ACHN (cell line): ENCODE measurements at regions not wholly inside any gene's neighbourhood (a gene's known extent, or its start where the extent isn't known, plus 50 kb on each side); places are given as distances from the start of the nearest gene placed in this dataset.

Experiments
- DNase-seq: peaks from one replicate; pipeline ENCODE4 v3.0.0-alpha.2; 2015
- in situ Hi-C: cut with HindIII; loops from 2 replicates; pipeline ENCODE4 v1.10.0; 2017; ENCODE audit warnings: low sequenced_read_pairs, low pct_ligation_motif_present, low pct_unique_long_range_greater_than_20kb

- DNase-seq: no peak
- in situ Hi-C loops: no loop called here
Measured at GRCh38 chr11:103696123-103696522, 340.3 kb upstream of the DDI1 start.

GRCh38 chr11:103699216-103699615 is 337.2 kb upstream of the DDI1 start:
- in situ Hi-C loops: no loop called here
- no peak for DNase-seq

DNA sequence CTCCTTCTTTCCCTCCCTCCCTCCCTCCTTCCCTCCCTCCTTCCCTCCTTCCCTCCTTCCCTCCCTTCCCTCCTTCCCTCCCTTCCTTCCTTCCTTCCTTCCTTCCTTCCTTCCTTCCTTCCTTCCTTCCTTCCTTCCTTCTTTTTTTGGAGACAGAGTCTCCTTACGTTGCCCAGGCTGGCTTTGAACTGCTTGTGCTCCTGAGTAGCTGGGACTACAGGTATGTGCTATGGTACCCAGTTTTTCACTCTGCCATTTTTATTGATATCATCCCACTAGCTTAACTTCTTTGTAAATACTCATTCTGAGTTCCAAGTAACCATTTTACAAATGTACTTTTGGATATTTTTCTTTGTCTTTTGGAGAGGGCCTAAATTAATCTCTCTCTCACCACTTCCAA is 336.8 kb upstream of the DDI1 start:
- in situ Hi-C loops: no loop called here
- DNase-seq: no peak

GRCh38 chr11:103700622-103701021 is 335.8 kb upstream of the DDI1 start:
- DNase-seq: no peak
- in situ Hi-C loops: no loop called here

- no peak for DNase-seq
- in situ Hi-C loops: no loop called here
Measured at GRCh38 chr11:103703437-103703836, 333.0 kb upstream of the DDI1 start.

GRCh38 chr11:103703954-103704353 is 332.5 kb upstream of the DDI1 start:
- no peak for DNase-seq
- in situ Hi-C loops: no loop called here

DNA sequence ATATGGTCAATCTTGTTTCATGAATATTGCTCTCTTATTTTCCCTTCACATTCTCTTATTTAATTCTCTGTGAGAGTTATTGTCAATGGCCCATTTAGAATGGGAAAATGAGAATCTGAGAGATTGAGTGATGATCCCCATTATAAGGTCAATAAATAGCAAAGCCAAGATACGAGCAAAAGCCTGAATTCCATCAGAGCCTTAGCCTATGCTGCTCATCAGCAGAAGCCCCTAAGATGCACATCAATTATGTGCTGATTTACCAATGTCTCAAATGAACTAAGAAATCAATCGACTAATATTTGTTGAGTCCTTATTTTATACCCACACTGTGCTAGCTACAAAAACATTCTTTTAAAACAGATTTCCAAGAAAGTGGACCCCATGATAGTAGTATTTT is 330.8 kb upstream of the DDI1 start:
- no peak for DNase-seq
- in situ Hi-C loops: no loop called here

DNA sequence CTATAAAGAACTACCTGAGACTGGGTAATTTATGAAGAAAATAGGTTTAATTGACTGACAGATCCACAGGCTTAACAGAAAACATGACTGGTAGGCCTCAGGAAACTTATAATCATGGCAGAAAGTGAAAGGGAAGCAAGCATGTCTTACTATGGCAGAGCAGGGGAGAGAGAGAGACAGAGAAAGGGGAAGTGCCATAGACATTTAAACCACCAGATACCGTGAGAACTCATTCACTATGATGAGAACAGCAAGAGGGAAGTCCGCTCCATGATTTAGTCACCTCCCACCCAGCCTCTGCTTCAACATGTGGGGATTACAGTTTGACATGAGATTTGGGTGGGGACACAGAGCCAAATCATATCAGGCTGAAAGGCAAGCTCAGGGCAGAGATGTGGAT is 327.1 kb upstream of the DDI1 start:
- DNase-seq: no peak
- in situ Hi-C loops: no loop called here

DNA sequence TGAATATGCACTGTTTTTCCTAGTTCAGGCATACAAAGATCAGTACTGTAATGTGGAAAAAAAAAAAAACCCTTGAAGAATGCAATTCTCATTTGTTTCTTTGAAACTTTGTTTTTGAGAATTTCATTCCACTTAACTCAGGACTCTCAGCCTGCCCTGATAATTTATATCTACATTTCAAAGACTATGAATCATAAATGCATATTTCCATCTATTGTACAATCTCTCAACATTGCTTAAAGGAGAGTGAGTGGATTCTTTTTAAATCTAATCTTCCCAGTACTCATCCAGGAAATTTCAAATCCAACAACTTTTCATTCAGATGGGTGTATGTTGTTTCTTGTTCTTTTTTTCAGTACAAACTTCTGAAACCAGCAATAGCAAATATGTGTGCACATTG is 322.2 kb upstream of the DDI1 start:
- in situ Hi-C loops: no loop called here
- DNase-seq: no peak

DNA sequence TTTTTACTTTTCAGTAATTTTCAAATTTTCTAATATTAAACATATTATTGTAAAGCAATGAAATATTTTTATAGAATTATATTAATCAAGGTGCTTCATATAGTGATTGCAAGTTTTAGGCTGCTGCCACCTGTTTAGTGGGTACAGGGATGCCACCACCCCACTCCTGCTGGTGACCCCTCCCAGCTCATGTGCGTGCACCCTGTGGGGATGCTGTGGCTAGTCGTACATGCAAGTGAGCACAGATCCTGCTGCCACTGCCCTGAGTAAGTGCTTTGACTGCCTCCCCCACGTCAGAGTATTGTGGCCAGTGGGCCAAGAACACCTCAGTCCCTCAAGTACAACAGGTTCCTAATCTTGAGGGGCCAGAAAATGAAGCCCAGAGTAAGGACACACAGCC is 320.1 kb upstream of the DDI1 start:
- DNase-seq: no peak
- in situ Hi-C loops: no loop called here

- DNase-seq: no peak
- in situ Hi-C loops: no loop called here
Measured at GRCh38 chr11:103727262-103727661, 309.2 kb upstream of the DDI1 start.

DNA sequence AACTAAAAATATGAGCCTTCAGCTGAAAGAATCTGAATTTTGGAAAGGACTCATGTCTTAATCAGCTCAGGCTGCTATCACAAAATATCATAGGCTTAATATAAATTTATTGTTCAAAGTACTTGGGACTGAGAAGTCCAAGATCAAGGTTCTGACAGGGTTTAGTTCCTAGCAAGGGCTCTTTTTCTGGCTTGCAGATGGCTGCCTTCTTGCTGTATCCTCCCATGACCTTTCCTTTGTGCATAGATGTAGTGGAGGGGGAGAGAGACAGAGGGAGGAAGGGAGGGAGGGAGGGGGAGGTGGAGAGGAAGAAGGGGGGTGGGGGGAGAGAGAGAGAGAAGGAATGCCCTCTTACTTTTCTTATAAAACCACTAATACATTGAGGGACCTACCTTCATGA is 306.8 kb upstream of the DDI1 start:
- in situ Hi-C loops: no loop called here
- DNase-seq: no peak

- DNase-seq: no peak
- in situ Hi-C loops: no loop called here
Measured at GRCh38 chr11:103730131-103730940, 306.1 kb upstream of the DDI1 start.

GRCh38 chr11:103731670-103732069 is 304.8 kb upstream of the DDI1 start:
- DNase-seq: no peak
- in situ Hi-C loops: no loop called here

DNA sequence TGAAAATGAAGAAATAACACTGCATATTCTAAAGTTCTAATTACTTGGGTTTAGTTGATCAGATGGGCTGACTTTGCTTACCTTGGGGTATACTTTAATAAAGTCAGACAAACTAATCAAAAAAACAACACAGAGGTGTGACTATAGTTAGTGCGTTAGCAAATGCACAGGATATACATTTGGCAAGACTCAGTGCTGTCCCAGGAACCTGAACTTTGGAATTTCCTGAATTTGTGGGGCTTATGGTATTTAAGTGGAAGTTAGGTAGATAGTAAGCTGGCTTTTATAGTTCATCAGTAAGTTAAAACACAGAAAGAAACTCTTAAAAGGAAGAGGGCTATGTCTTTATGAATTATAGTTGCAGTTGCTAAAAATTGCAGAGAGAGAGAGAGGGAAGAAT is 302.6 kb upstream of the DDI1 start:
- no peak for DNase-seq
- in situ Hi-C loops: no loop called here

DNA sequence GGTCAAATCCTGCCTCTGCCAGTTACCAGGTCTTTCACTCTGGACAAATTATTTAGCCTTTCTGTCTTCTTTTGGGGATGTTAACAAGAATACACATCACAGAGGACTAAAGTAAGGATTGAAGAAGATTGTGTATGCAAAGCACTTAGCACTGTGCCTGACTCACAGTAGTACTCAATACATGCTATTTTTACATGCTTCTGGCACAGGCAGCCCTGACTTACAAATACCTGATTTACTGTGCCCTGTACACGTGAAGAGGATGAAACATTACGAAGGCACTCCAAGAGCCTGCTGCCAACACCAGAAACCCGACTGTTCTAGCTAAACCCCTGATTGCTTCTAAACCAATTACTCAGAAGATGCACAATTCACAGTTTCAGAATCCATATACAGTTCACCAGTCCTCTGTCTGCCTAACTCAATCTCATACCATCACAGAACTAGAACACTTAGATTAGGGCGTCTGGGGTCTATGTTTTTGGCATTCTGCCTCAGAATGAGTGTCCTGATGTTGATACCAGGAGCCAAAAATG is 300.9 kb upstream of the DDI1 start:
- no peak for DNase-seq

GRCh38 chr11:103736315-103737036 is 300.0 kb upstream of the DDI1 start:
- DNase-seq: no peak

More for the DNA sequence above, 300.9 kb upstream of the DDI1 start:
- in situ Hi-C loops: no loop called here

GRCh38 chr11:103737037-103737622 is 299.3 kb upstream of the DDI1 start:
- in situ Hi-C loops: no loop called here
- DNase-seq: no peak

More at GRCh38 chr11:103736315-103737036, 300.0 kb upstream of the DDI1 start:
- in situ Hi-C loops: no loop called here

GRCh38 chr11:103737747-103738146 is 298.7 kb upstream of the DDI1 start:
- in situ Hi-C loops: no loop called here
- DNase-seq: no peak
